GM19238 (cell line): ENCODE measurements at regions not wholly inside any gene's neighbourhood (a gene's known extent, or its start where the extent isn't known, plus 50 kb on each side); places are given as distances from the start of the nearest gene placed in this dataset.

ENCODE experiments used
- DNase-seq: peaks from one replicate; pipeline ENCODE4 v3.0.0; 2011; ENCODE audit warnings: low spot score; ENCODE audit not compliant: insufficient read length

- DNase-seq = no peak
Measured at GRCh38 chr18:45266023-45266422, 349.3 kb upstream of the SLC14A2 start.

GRCh38 chr18:45267622-45268021 lies 347.7 kb upstream of the SLC14A2 start:
- no peak for DNase-seq

- DNase-seq = no peak
Measured at GRCh38 chr18:45268583-45268982, 346.7 kb upstream of the SLC14A2 start.

GRCh38 chr18:45270289-45270771 lies 344.9 kb upstream of the SLC14A2 start:
- DNase-seq = no peak

- DNase-seq = no peak
Measured at GRCh38 chr18:45274026-45274425, 341.2 kb upstream of the SLC14A2 start.

- no peak for DNase-seq
Measured at GRCh38 chr18:45275367-45276113, 339.7 kb upstream of the SLC14A2 start.

- no peak for DNase-seq
Measured at GRCh38 chr18:45276878-45277277, 338.4 kb upstream of the SLC14A2 start.

- no peak for DNase-seq
Measured at GRCh38 chr18:45277908-45278307, 337.4 kb upstream of the SLC14A2 start.

- no peak for DNase-seq
Measured at GRCh38 chr18:45280481-45281276, 334.6 kb upstream of the SLC14A2 start.

GRCh38 chr18:45282101-45282812 lies 333.0 kb upstream of the SLC14A2 start:
- DNase-seq = no peak

- DNase-seq = no peak
Measured at GRCh38 chr18:45284174-45284573, 331.1 kb upstream of the SLC14A2 start.

- no peak for DNase-seq
Measured at GRCh38 chr18:45284851-45285250, 330.4 kb upstream of the SLC14A2 start.

- DNase-seq = no peak
Measured at GRCh38 chr18:45285251-45285650, 330.0 kb upstream of the SLC14A2 start.

- DNase-seq = no peak
Measured at GRCh38 chr18:45286431-45286830, 328.8 kb upstream of the SLC14A2 start.

GRCh38 chr18:45287531-45287930 lies 327.7 kb upstream of the SLC14A2 start:
- DNase-seq = no peak

GRCh38 chr18:45290364-45290763 lies 324.9 kb upstream of the SLC14A2 start:
- no peak for DNase-seq

GRCh38 chr18:45291621-45292615 lies 323.4 kb upstream of the SLC14A2 start:
- DNase-seq = no peak

GRCh38 chr18:45295388-45295787 lies 319.9 kb upstream of the SLC14A2 start:
- DNase-seq = no peak

GRCh38 chr18:45298986-45299385 lies 316.3 kb upstream of the SLC14A2 start:
- DNase-seq = no peak

- DNase-seq = no peak
Measured at GRCh38 chr18:45303026-45303425, 312.2 kb upstream of the SLC14A2 start.

GRCh38 chr18:45304558-45304957 lies 310.7 kb upstream of the SLC14A2 start:
- DNase-seq = no peak
